IMR-90 (cell line): ENCODE measurements at regions not wholly inside any gene's neighbourhood (a gene's known extent, or its start where the extent isn't known, plus 50 kb on each side); places are given as distances from the start of the nearest gene placed in this dataset.

Source experiments
- ATAC-seq: fragments of 200-7000 bp; cut with Tn5 transposase; 2 replicates; pipeline ENCODE4 v1.9.1; 2020; ENCODE audit warnings: low read depth, mild to moderate bottlenecking, moderate library complexity
- BruUV-seq: library from RNA; stranded (reverse); fragments of 400-500 nt; replicated peaks from 2 replicates; lab custom pipeline; 2021; lab: Mats Ljungman, UMichigan
- CTCF ChIA-PET: fragments of 300-600 bp; formaldehyde crosslinking; extraction: SDS; loops from one replicate; lab custom pipeline; 2021; ENCODE audit warnings: antibody characterized with exemption; lab: Yijun Ruan, JAX
- POLR2A ChIA-PET: fragments of 300-600 bp; sonication (Branson Sonifier 250); formaldehyde crosslinking; loops from one replicate; lab custom pipeline; 2022; ENCODE audit warnings: antibody characterized with exemption; ENCODE audit not compliant: unreplicated experiment; lab: Charles Lee
- DNase-seq: peaks from one replicate; pipeline ENCODE4 v3.0.0; 2013
- H2AFZ ChIP-seq: replicated peaks from 2 replicates; pipeline ENCODE3; 2013; ENCODE audit warnings: low read length, mild to moderate bottlenecking; ENCODE audit not compliant: poor library complexity
- H2AK5ac ChIP-seq: 2 replicates; pipeline ENCODE4 v1.6.1; 2013; ENCODE audit warnings: low read depth, low read length, inconsistent platforms
- H2AK9ac ChIP-seq: replicated peaks from 2 replicates; pipeline ENCODE3; 2013; ENCODE audit warnings: mild to moderate bottlenecking, low read depth, low read length, moderate library complexity; ENCODE audit not compliant: poor library complexity
- H2BK120ac ChIP-seq: 2 replicates; pipeline ENCODE4 v1.6.1; 2013; ENCODE audit warnings: low read depth, low read length, inconsistent platforms
- H2BK15ac ChIP-seq: 3 replicates; pipeline ENCODE4 v1.6.1; 2013; ENCODE audit warnings: low read depth, low read length, inconsistent platforms
- H2BK20ac ChIP-seq: 2 replicates; pipeline ENCODE4 v1.6.1; 2013; ENCODE audit warnings: low read depth, mild to moderate bottlenecking, inconsistent platforms, low read length, moderate library complexity
- H2BK5ac ChIP-seq: 2 replicates; pipeline ENCODE4 v1.6.1; 2013; ENCODE audit warnings: mild to moderate bottlenecking, low read depth, low read length, inconsistent platforms; ENCODE audit not compliant: poor library complexity, severe bottlenecking
- H3K14ac ChIP-seq: replicated peaks from 2 replicates; pipeline ENCODE4 v1.6.1; 2013; ENCODE audit warnings: low read depth, low read length, inconsistent platforms
- H3K18ac ChIP-seq: 2 replicates; pipeline ENCODE4 v1.6.1; 2013; ENCODE audit warnings: low read depth, low read length, control low read depth
- H3K23ac ChIP-seq: 2 replicates; pipeline ENCODE4 v1.6.1; 2013; ENCODE audit warnings: low read depth, low read length, inconsistent platforms
- H3K27ac ChIP-seq: 2 replicates; pipeline ENCODE4 v1.5.1; 2013; ENCODE audit warnings: mild to moderate bottlenecking, control low read depth, low read length; ENCODE audit not compliant: insufficient read depth
- H3K27me3 ChIP-seq: 2 replicates; pipeline ENCODE4 v1.6.1; 2013; ENCODE audit warnings: low read length; ENCODE audit not compliant: control insufficient read depth, insufficient read depth
- H3K36me3 ChIP-seq: 2 replicates; pipeline ENCODE4 v1.6.1; 2013; ENCODE audit warnings: low read length, mixed read lengths; ENCODE audit not compliant: control insufficient read depth, insufficient read depth
- H3K4ac ChIP-seq: 2 replicates; pipeline ENCODE4 v1.6.1; 2013; ENCODE audit warnings: low read depth, low read length, inconsistent platforms
- H3K4me1 ChIP-seq: 2 replicates; pipeline ENCODE4 v1.6.1; 2013; ENCODE audit warnings: low read length, mixed read lengths; ENCODE audit not compliant: control insufficient read depth, insufficient read depth
- H3K4me2 ChIP-seq: 2 replicates; pipeline ENCODE4 v1.6.1; 2013; ENCODE audit warnings: low read depth, mild to moderate bottlenecking, control low read depth, low read length, moderate library complexity
- H3K4me3 ChIP-seq: 2 replicates; pipeline ENCODE4 v1.5.1; 2013; ENCODE audit warnings: low read depth, mild to moderate bottlenecking, control low read depth, low read length, moderate library complexity; ENCODE audit not compliant: insufficient read depth
- H3K56ac ChIP-seq: 2 replicates; pipeline ENCODE4 v1.6.1; 2013; ENCODE audit warnings: low read length, inconsistent platforms; ENCODE audit not compliant: insufficient read depth; ENCODE audit errors: extremely low read depth
- H3K79me1 ChIP-seq, 2 experiments: 2 replicates each; pipeline ENCODE4 v1.6.1; 2013; ENCODE audit warnings: low read length in 2 of 2, inconsistent platforms in 1 of 2, low read depth in 1 of 2
- H3K9ac ChIP-seq: 2 replicates; pipeline ENCODE4 v1.6.1; 2013; ENCODE audit warnings: low read depth, low read length, control low read depth
- H3K9me1 ChIP-seq: 2 replicates; pipeline ENCODE4 v1.6.1; 2013; ENCODE audit warnings: low read length, inconsistent platforms; ENCODE audit not compliant: insufficient read depth
- H3K9me3 ChIP-seq: 2 replicates; pipeline ENCODE4 v1.6.1; 2013; ENCODE audit warnings: low read length; ENCODE audit not compliant: control insufficient read depth, insufficient read depth
- H4K20me1 ChIP-seq: 2 replicates; pipeline ENCODE4 v1.6.1; 2013; ENCODE audit warnings: low read length, inconsistent platforms; ENCODE audit not compliant: insufficient read depth
- H4K5ac ChIP-seq: 2 replicates; pipeline ENCODE4 v1.6.1; 2013; ENCODE audit warnings: mild to moderate bottlenecking, low read depth, low read length, control low read depth
- H4K8ac ChIP-seq, 2 experiments: 2 replicates each; pipeline ENCODE4 v1.6.1; 2013; ENCODE audit warnings: low read depth in 2 of 2, low read length in 2 of 2, control low read depth in 1 of 2, inconsistent platforms in 1 of 2
- H4K91ac ChIP-seq: 2 replicates; pipeline ENCODE4 v1.6.1; 2013; ENCODE audit warnings: low read depth, low read length, inconsistent platforms; ENCODE audit not compliant: insufficient read depth
- CEBPB ChIP-seq: IDR thresholded peaks from 2 replicates; pipeline ENCODE4 v1.6.1; 2012; ENCODE audit warnings: low read depth, low read length, improper control_type of control experiment
- CHD1 ChIP-seq: IDR thresholded peaks from 2 replicates; pipeline ENCODE4 v1.6.1; 2012; ENCODE audit warnings: low read depth, low read length, improper control_type of control experiment
- CTCF ChIP-seq: conservative IDR thresholded peaks from 2 replicates; pipeline ENCODE4 v1.5.1; 2012; ENCODE audit warnings: mild to moderate bottlenecking, low read depth, low read length, improper control_type of control experiment
- ELK1 ChIP-seq: fragments of 150-350 bp; IDR thresholded peaks from 2 replicates; pipeline ENCODE4 v1.6.1; 2016; ENCODE audit warnings: low read depth, mild to moderate bottlenecking, low read length, moderate library complexity, borderline replicate concordance
- FOS ChIP-seq: fragments of 150-350 bp; IDR thresholded peaks from 2 replicates; pipeline ENCODE4 v1.6.1; 2016; ENCODE audit warnings: low read depth, low read length
- MAFK ChIP-seq: IDR thresholded peaks from 2 replicates; pipeline ENCODE4 v1.6.1; 2012; ENCODE audit warnings: low read depth, low read length, improper control_type of control experiment
- MAZ ChIP-seq: IDR thresholded peaks from 2 replicates; pipeline ENCODE4 v1.6.1; 2012; ENCODE audit warnings: low read depth, mild to moderate bottlenecking, low read length, improper control_type of control experiment, moderate library complexity, borderline replicate concordance
- MXI1 ChIP-seq: IDR thresholded peaks from 2 replicates; pipeline ENCODE4 v1.6.1; 2012; ENCODE audit warnings: low read depth, mild to moderate bottlenecking, low read length, moderate library complexity, borderline replicate concordance
- NFE2L2 ChIP-seq: fragments of 150-350 bp; IDR thresholded peaks from 2 replicates; pipeline ENCODE4 v1.6.1; 2016; ENCODE audit warnings: low read depth, mild to moderate bottlenecking, low read length
- POLR2A ChIP-seq: IDR thresholded peaks from 2 replicates; pipeline ENCODE4 v1.6.1; 2012; ENCODE audit warnings: mild to moderate bottlenecking, low read depth, low read length
- RAD21 ChIP-seq: IDR thresholded peaks from 2 replicates; pipeline ENCODE4 v1.6.1; 2012; ENCODE audit warnings: low read length, improper control_type of control experiment
- RCOR1 ChIP-seq: IDR thresholded peaks from 2 replicates; pipeline ENCODE4 v1.6.1; 2012; ENCODE audit warnings: mild to moderate bottlenecking, low read length, improper control_type of control experiment; ENCODE audit not compliant: insufficient replicate concordance
- RFX5 ChIP-seq: IDR thresholded peaks from 2 replicates; pipeline ENCODE4 v1.8.0; 2012; ENCODE audit warnings: low read depth, mild to moderate bottlenecking, low read length, moderate library complexity
- SMC3 ChIP-seq: fragments of 150-350 bp; IDR thresholded peaks from 2 replicates; pipeline ENCODE4 v1.6.1; 2016; ENCODE audit warnings: low read depth, mild to moderate bottlenecking, antibody characterized with exemption, low read length, moderate library complexity
- USF2 ChIP-seq: fragments of 150-350 bp; IDR thresholded peaks from 2 replicates; pipeline ENCODE4 v1.6.1; 2017; ENCODE audit warnings: mild to moderate bottlenecking, antibody characterized with exemption, low read length, low read depth
- WGBS, 2 experiments: methylation state at CpG; one replicate each; pipeline versions ENCODE4 v1.1.5 to v1.1.7; 2013; ENCODE audit warnings: missing lambda C conversion rate in 2 of 2; ENCODE audit not compliant: insufficient read length in 1 of 2; ENCODE audit errors: extremely low coverage in 2 of 2; 5-methylcytosine and 5-hydroxymethylcytosine counted together
- dilution Hi-C: fragments of 300-500 bp; cut with HindIII; formaldehyde crosslinking; loops from one replicate; pipeline ENCODE4 v1.14.3; 2018; ENCODE audit warnings: low sequenced_read_pairs; ENCODE audit not compliant: unreplicated experiment
- in situ Hi-C: fragments of 300-500 bp; cut with MboI; formaldehyde crosslinking; loops from 3 replicates; pipeline ENCODE4 v1.14.3; 2019; ENCODE audit warnings: low sequenced_read_pairs, inconsistent platforms, mixed read lengths
- intact Hi-C: fragments of 100-400 bp; cut with micrococcal nuclease; formaldehyde crosslinking; loops from 2 replicates; pipeline ENCODE4 v1.10.0; 2022

GRCh38 chr5:17127743-17128231 lies 89.6 kb upstream of the BASP1 start:
- peak overlapping the region; percentile 77 for H3K18ac ChIP-seq
- ChIA-PET POLR2A (interaction anchor here (1.1 kb wide), 1 partner anchor 9 kb away, joined by 4 read pairs; no protein-coding TSS in a partner anchor), CTCF (interaction anchor here (0.8 kb wide), 1 partner anchor 22 kb away, joined by 3 read pairs; no protein-coding TSS in a partner anchor)
- DNase-seq (peak; percentile 92), ATAC-seq (peak; percentile 93)
- no peaks in the 10 kb centered on the region for H3K36me3 ChIP-seq
- H3K27me3 ChIP-seq = no peaks in the 10 kb centered on the region
- peaks cover 16% of the 10 kb centered on the region for H3K9me1 ChIP-seq
- no CpG with 5 or more reads among the region's 8 CpGs for WGBS, 2 experiments
- H3K14ac ChIP-seq = peak overlapping the region; percentile 97
- peak overlapping the region; percentile 88 for H3K56ac ChIP-seq
- peak overlapping the region; percentile 60; the same call in 1 of the 2 replicates for H3K4me2 ChIP-seq
- peak overlapping the region; percentile 89; the same call in 1 of the 2 replicates for H3K23ac ChIP-seq
- peak overlapping the region; percentile 100 for H2BK20ac ChIP-seq
- no TSS peak for BruUV-seq
- peak overlapping the region; percentile 90 for H4K5ac ChIP-seq
- peaks cover 18% of the 10 kb centered on the region for H3K4me1 ChIP-seq
- no peak overlapping the region for H2AFZ ChIP-seq
- H3K4me3 ChIP-seq = no peak overlapping the region
- peak overlapping the region; percentile 95 for H2BK5ac ChIP-seq
- H2AK9ac ChIP-seq = no peak overlapping the region
- peak overlapping the region; percentile 99 for H2BK120ac ChIP-seq
- dilution Hi-C loops (no loop called here), intact Hi-C loops (loop anchor here (5.0 kb wide), 1 partner anchor 125 kb away; no protein-coding TSS in a partner anchor), in situ Hi-C loops (loop anchor here (5.0 kb wide), 1 partner anchor 60 kb away; no protein-coding TSS in a partner anchor)
- H3K4ac ChIP-seq = peak overlapping the region; percentile 98
- H4K20me1 ChIP-seq = no peaks in the 10 kb centered on the region
- H3K9ac ChIP-seq = no peak overlapping the region; the same call in 1 of the 2 replicates
- H2BK15ac ChIP-seq = peak overlapping the region; percentile 97
- peak overlapping the region; percentile 98 for H2AK5ac ChIP-seq
- peak overlapping the region; percentile 93 to 94 for H4K8ac ChIP-seq
- peak overlapping the region; percentile 82 for H3K27ac ChIP-seq
- peaks cover 24 to 48% of the 10 kb centered on the region in 2 experiments for H3K79me1 ChIP-seq
- H3K9me3 ChIP-seq = no peaks in the 10 kb centered on the region
- H4K91ac ChIP-seq = peak overlapping the region; percentile 84
- no peak for TF ChIP-seq RFX5
- peak; percentile 36 for TF ChIP-seq RCOR1
- no peak for TF ChIP-seq MXI1
- no peak for TF ChIP-seq CHD1
- peak; percentile 16; the same call in 1 of the 2 replicates for TF ChIP-seq SMC3
- no peak for TF ChIP-seq USF2
- TF ChIP-seq MAFK = peak; percentile 84
- TF ChIP-seq ELK1 = no peak
- peak; percentile 64; the same call in 1 of the 2 replicates for TF ChIP-seq POLR2A
- peak; percentile 93 for TF ChIP-seq FOS
- TF ChIP-seq RAD21 = peak; percentile 21; the same call in 1 of the 2 replicates
- TF ChIP-seq MAZ = no peak
- peak; percentile 38; the same call in 1 of the 2 replicates for TF ChIP-seq NFE2L2
- no peak for TF ChIP-seq CTCF
- no peak for TF ChIP-seq CEBPB
